Amniotic stem cell (primary cell): ENCODE measurements at regions not wholly inside any gene's neighbourhood (a gene's known extent, or its start where the extent isn't known, plus 50 kb on each side); places are given as distances from the start of the nearest gene placed in this dataset.

Source experiments
- DNase-seq: peaks from one replicate; lab custom pipeline; 2025; lab: John Stamatoyannopoulos, UW

- no peak for DNase-seq
These were observed 464.9 kb upstream of the RBMS3 start for GRCh38 chr3:28816017-28816416.

GRCh38 chr3:28824316-28824715 is 456.6 kb upstream of the RBMS3 start:
- no peak for DNase-seq

GRCh38 chr3:28826840-28827239 is 454.0 kb upstream of the RBMS3 start:
- no peak for DNase-seq

- no peak for DNase-seq
These were observed 445.6 kb upstream of the RBMS3 start for GRCh38 chr3:28835249-28835648.

- no peak for DNase-seq
These were observed 445.1 kb upstream of the RBMS3 start for GRCh38 chr3:28835751-28836150.

GRCh38 chr3:28836199-28836598 is 444.7 kb upstream of the RBMS3 start:
- DNase-seq = no peak

GRCh38 chr3:28840976-28841376 is 439.9 kb upstream of the RBMS3 start:
- DNase-seq = no peak

GRCh38 chr3:28841441-28841840 is 439.4 kb upstream of the RBMS3 start:
- no peak for DNase-seq

- DNase-seq = no peak
These were observed 436.4 kb upstream of the RBMS3 start for GRCh38 chr3:28844298-28845005.

- DNase-seq = no peak
These were observed 435.9 kb upstream of the RBMS3 start for GRCh38 chr3:28845006-28845324.

GRCh38 chr3:28846971-28847478 is 433.8 kb upstream of the RBMS3 start:
- DNase-seq = no peak

- no peak for DNase-seq
These were observed 433.1 kb upstream of the RBMS3 start for GRCh38 chr3:28847736-28848135.

- DNase-seq = no peak
These were observed 430.7 kb upstream of the RBMS3 start for GRCh38 chr3:28850186-28850585.

GRCh38 chr3:28853830-28854229 is 427.0 kb upstream of the RBMS3 start:
- no peak for DNase-seq

GRCh38 chr3:28856796-28857195 is 424.1 kb upstream of the RBMS3 start:
- DNase-seq = no peak

- DNase-seq = no peak
These were observed 421.0 kb upstream of the RBMS3 start for GRCh38 chr3:28859897-28860296.

- DNase-seq = no peak
These were observed 420.6 kb upstream of the RBMS3 start for GRCh38 chr3:28860307-28860706.

- DNase-seq = no peak
These were observed 417.7 kb upstream of the RBMS3 start for GRCh38 chr3:28863186-28863585.

GRCh38 chr3:28867836-28868235 is 413.0 kb upstream of the RBMS3 start:
- no peak for DNase-seq

- no peak for DNase-seq
These were observed 412.0 kb upstream of the RBMS3 start for GRCh38 chr3:28868897-28869296.

- no peak for DNase-seq
These were observed 403.0 kb upstream of the RBMS3 start for GRCh38 chr3:28877912-28878311.

GRCh38 chr3:28890373-28890772 is 390.5 kb upstream of the RBMS3 start:
- DNase-seq = no peak

GRCh38 chr3:28891485-28891884 is 389.4 kb upstream of the RBMS3 start:
- no peak for DNase-seq

- DNase-seq = no peak
These were observed 380.6 kb upstream of the RBMS3 start for GRCh38 chr3:28900301-28900700.
